OCI-LY1 (cell line): ENCODE measurements at regions not wholly inside any gene's neighbourhood (a gene's known extent, or its start where the extent isn't known, plus 50 kb on each side); places are given as distances from the start of the nearest gene placed in this dataset.

ENCODE experiments used
- H2AFZ ChIP-seq: fragments of 200-600 bp; sonication (generic), shearing (Covaris generic); 2 replicates; pipeline ENCODE4 v1.6.0; 2014; ENCODE audit warnings: antibody characterized with exemption, mild to moderate bottlenecking, low read length
- H3F3A ChIP-seq: fragments of 200-600 bp; sonication (generic), shearing (Covaris generic); 2 replicates; pipeline ENCODE4 v1.6.0; 2014; ENCODE audit warnings: mild to moderate bottlenecking, antibody characterized with exemption, low read length, moderate library complexity; ENCODE audit not compliant: insufficient read depth
- H3K27ac ChIP-seq: fragments of 200-600 bp; sonication (generic); 2 replicates; pipeline ENCODE4 v1.5.1; 2014; ENCODE audit warnings: low read length, mixed run types, mild to moderate bottlenecking, low read depth; ENCODE audit not compliant: poor library complexity, severe bottlenecking
- H3K27me3 ChIP-seq: fragments of 200-600 bp; sonication (generic); 2 replicates; pipeline ENCODE4 v1.6.0; 2014; ENCODE audit warnings: antibody characterized with exemption, mild to moderate bottlenecking, low read length, moderate library complexity; ENCODE audit not compliant: insufficient read depth
- H3K36me3 ChIP-seq: fragments of 200-600 bp; sonication (generic); 2 replicates; pipeline ENCODE4 v1.6.1; 2014; ENCODE audit warnings: mild to moderate bottlenecking, antibody characterized with exemption, low read length, moderate library complexity, mixed read lengths; ENCODE audit not compliant: insufficient read depth
- H3K4me1 ChIP-seq: fragments of 200-600 bp; sonication (generic); 2 replicates; pipeline ENCODE4 v1.5.1; 2014; ENCODE audit warnings: mild to moderate bottlenecking, low read length, moderate library complexity; ENCODE audit not compliant: insufficient read depth, severe bottlenecking
- H3K4me2 ChIP-seq: fragments of 200-600 bp; sonication (generic), shearing (Covaris generic); 2 replicates; pipeline ENCODE4 v1.6.1; 2014; ENCODE audit warnings: low read length
- H3K4me3 ChIP-seq: fragments of 200-600 bp; sonication (generic); 2 replicates; pipeline ENCODE4 v1.5.1; 2014; ENCODE audit warnings: low read length, low read depth, mild to moderate bottlenecking, mixed read lengths; ENCODE audit not compliant: poor library complexity, severe bottlenecking
- H3K79me2 ChIP-seq: fragments of 200-600 bp; shearing (Covaris generic); 2 replicates; pipeline ENCODE4 v1.6.1; 2016; ENCODE audit warnings: mixed run types, low read length, mixed read lengths; ENCODE audit not compliant: insufficient read depth
- H3K9ac ChIP-seq: fragments of 200-600 bp; sonication (generic), shearing (Covaris generic); 2 replicates; pipeline ENCODE4 v1.6.1; 2014; ENCODE audit warnings: mild to moderate bottlenecking, low read length, mixed read lengths
- H3K9me2 ChIP-seq: fragments of 200-600 bp; sonication (generic), shearing (Covaris generic); 2 replicates; pipeline ENCODE4 v1.6.1; 2014; ENCODE audit warnings: low read depth, mild to moderate bottlenecking, low read length, mixed read lengths
- H3K9me3 ChIP-seq: fragments of 200-600 bp; shearing (Covaris generic); 2 replicates; pipeline ENCODE4 v1.6.1; 2014; ENCODE audit warnings: low read length, mixed read lengths
- H4K20me1 ChIP-seq: fragments of 200-600 bp; sonication (generic), shearing (Covaris generic); 2 replicates; pipeline ENCODE4 v1.6.0; 2016; ENCODE audit warnings: mild to moderate bottlenecking, low read length; ENCODE audit not compliant: insufficient read depth
- EZH2 ChIP-seq: fragments of 200-600 bp; sonication (generic), shearing (Covaris generic); IDR thresholded peaks from 2 replicates; pipeline ENCODE4 v1.8.0; 2017; ENCODE audit warnings: borderline replicate concordance, mixed run types, mild to moderate bottlenecking, antibody characterized with exemption, low read length, moderate library complexity, mixed read lengths
- TF ChIP-seq, protein P1 (sequence below): fragments of 200-600 bp; sonication (generic), shearing (Covaris generic); IDR thresholded peaks from 2 replicates; pipeline ENCODE4 v1.5.1; 2017; ENCODE audit warnings: mild to moderate bottlenecking, antibody characterized with exemption, low read length, moderate library complexity, mixed read lengths

DNA sequence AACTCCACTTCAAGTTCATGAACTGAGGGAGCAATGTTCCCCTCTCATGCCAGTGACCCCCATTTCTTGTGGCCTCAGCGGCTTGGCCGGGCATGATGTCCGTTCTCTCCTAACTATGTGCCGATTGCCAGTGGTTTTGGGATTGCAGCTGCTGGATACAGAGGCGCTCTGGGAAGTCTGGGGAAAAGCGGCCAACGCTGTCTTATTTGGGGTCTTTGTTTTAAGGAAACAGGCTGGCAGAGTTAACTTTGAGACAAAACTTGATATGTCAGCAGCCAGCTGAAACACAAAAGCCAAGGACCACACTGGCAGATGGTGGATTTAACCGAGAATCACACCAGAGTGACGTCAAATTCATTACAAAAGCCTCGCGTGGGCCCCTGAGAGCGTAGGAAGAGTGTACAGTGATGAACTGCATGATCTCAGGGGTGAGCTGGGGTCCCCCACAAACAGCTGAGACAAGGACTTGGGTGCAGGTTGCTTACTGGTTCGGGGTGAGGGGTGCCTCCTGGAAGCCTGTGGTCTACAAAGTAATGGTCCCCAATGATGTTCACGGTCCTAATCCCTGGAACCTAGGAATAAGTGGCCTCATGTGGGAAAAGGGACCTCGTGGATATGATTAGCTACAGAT lies 180.4 kb downstream of the IRF8 start:
- no peaks in the 10 kb centered on the region for H3F3A ChIP-seq
- H3K79me2 ChIP-seq: no peaks in the 10 kb centered on the region
- peaks cover 3% of the 10 kb centered on the region; the same call in 1 of the 2 replicates for H3K27me3 ChIP-seq
- TF ChIP-seq, protein P1, sequence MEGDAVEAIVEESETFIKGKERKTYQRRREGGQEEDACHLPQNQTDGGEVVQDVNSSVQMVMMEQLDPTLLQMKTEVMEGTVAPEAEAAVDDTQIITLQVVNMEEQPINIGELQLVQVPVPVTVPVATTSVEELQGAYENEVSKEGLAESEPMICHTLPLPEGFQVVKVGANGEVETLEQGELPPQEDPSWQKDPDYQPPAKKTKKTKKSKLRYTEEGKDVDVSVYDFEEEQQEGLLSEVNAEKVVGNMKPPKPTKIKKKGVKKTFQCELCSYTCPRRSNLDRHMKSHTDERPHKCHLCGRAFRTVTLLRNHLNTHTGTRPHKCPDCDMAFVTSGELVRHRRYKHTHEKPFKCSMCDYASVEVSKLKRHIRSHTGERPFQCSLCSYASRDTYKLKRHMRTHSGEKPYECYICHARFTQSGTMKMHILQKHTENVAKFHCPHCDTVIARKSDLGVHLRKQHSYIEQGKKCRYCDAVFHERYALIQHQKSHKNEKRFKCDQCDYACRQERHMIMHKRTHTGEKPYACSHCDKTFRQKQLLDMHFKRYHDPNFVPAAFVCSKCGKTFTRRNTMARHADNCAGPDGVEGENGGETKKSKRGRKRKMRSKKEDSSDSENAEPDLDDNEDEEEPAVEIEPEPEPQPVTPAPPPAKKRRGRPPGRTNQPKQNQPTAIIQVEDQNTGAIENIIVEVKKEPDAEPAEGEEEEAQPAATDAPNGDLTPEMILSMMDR: no peak
- TF ChIP-seq EZH2: no peak
- no peaks in the 10 kb centered on the region for H3K36me3 ChIP-seq
- no peak overlapping the region for H3K4me2 ChIP-seq
- no peaks in the 10 kb centered on the region for H3K4me1 ChIP-seq
- H2AFZ ChIP-seq: no peak overlapping the region
- no peak overlapping the region for H3K4me3 ChIP-seq
- H3K9me2 ChIP-seq: no peaks in the 10 kb centered on the region
- H3K9ac ChIP-seq: no peak overlapping the region
- no peaks in the 10 kb centered on the region for H4K20me1 ChIP-seq
- H3K27ac ChIP-seq: no peak overlapping the region
- no peaks in the 10 kb centered on the region for H3K9me3 ChIP-seq

DNA sequence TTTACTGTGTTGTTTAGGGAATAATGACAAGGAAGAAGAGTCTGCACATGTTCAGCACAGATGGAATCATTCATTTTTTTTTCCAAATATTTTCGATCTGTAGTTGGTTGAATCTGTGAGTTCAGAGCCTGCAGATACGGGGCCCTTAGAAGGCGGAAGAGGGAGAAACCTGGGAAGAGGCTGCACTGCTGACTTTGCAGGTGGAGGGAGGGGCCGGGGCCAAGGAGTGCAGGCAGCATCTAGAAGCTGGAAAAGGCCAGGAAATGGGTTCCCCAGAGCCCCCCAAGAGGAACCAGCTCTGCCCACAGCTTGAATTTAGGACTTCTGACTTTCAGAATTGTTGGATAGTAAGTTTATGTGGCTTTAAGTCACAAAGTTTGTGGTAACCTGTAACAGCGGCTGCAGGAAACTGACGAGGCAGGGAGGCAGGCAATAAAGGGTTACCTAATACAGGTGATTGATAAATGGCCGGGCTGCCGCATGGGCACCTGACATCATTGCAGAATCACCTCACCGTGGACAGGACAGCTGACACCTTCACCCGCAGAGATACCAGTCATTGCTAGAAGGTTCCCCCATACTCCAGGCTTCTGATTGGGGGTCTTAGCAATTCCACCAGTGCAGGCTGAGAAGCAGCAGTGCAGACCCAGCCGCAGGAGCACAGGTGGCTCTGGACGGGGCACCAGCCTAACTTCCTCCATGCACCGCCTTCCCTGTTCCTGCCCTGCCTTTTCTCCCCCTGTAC lies 181.3 kb downstream of the IRF8 start:
- peaks cover 3% of the 10 kb centered on the region; the same call in 1 of the 2 replicates for H3K27me3 ChIP-seq
- no peaks in the 10 kb centered on the region for H3K36me3 ChIP-seq
- no peak overlapping the region for H2AFZ ChIP-seq
- H3K4me3 ChIP-seq: no peak overlapping the region
- H3K9me2 ChIP-seq: no peaks in the 10 kb centered on the region
- H4K20me1 ChIP-seq: no peaks in the 10 kb centered on the region
- H3K79me2 ChIP-seq: no peaks in the 10 kb centered on the region
- no peak overlapping the region for H3K9ac ChIP-seq
- H3K9me3 ChIP-seq: no peaks in the 10 kb centered on the region
- H3K27ac ChIP-seq: no peak overlapping the region
- H3F3A ChIP-seq: no peaks in the 10 kb centered on the region
- H3K4me1 ChIP-seq: no peaks in the 10 kb centered on the region
- H3K4me2 ChIP-seq: no peak overlapping the region
- TF ChIP-seq EZH2: no peak
- TF ChIP-seq, protein P1: no peak

DNA sequence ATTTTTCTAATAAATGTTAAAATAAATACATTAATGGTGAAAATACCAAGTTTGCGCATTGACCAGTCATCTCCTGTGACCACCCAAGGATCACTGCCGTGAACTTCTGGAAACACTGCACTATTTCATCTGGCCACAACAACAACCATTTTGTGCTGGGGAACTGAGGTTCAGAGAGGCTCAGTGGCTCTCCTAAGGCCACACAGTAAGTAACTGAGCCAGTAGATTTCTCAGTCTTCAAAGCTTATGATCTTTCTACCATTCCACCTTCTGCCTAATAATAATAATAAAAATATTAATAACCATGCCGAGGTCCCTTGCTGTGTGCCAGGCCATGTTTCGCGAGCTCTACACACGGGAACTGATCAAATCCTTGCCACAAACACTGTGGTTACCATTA lies 182.0 kb downstream of the IRF8 start:
- Histone ChIP-seq H3K27me3 (peaks cover 3% of the 10 kb centered on the region; the same call in 1 of the 2 replicates), H4K20me1 (no peaks in the 10 kb centered on the region), H3K4me3 (no peak overlapping the region), H3F3A (no peaks in the 10 kb centered on the region), H3K9ac (no peak overlapping the region), H3K9me2 (no peaks in the 10 kb centered on the region), H2AFZ (no peak overlapping the region), H3K36me3 (no peaks in the 10 kb centered on the region), H3K27ac (no peak overlapping the region), H3K9me3 (no peaks in the 10 kb centered on the region), H3K4me1 (no peaks in the 10 kb centered on the region), H3K4me2 (no peak overlapping the region), H3K79me2 (no peaks in the 10 kb centered on the region)
- TF ChIP-seq, protein P1: no peak
- no peak for TF ChIP-seq EZH2
